ENCODE measurements at regions not wholly inside any gene's neighbourhood (a gene's known extent, or its start where the extent isn't known, plus 50 kb on each side); places are given as distances from the start of the nearest gene placed in this dataset.

- TF ChIP-seq, protein P1, sequence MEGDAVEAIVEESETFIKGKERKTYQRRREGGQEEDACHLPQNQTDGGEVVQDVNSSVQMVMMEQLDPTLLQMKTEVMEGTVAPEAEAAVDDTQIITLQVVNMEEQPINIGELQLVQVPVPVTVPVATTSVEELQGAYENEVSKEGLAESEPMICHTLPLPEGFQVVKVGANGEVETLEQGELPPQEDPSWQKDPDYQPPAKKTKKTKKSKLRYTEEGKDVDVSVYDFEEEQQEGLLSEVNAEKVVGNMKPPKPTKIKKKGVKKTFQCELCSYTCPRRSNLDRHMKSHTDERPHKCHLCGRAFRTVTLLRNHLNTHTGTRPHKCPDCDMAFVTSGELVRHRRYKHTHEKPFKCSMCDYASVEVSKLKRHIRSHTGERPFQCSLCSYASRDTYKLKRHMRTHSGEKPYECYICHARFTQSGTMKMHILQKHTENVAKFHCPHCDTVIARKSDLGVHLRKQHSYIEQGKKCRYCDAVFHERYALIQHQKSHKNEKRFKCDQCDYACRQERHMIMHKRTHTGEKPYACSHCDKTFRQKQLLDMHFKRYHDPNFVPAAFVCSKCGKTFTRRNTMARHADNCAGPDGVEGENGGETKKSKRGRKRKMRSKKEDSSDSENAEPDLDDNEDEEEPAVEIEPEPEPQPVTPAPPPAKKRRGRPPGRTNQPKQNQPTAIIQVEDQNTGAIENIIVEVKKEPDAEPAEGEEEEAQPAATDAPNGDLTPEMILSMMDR (conservative IDR thresholded peaks at IDR 0.05 in 1 of 2, IDR thresholded peaks at IDR 0.05 in 1 of 2; ENCODE audit: extremely low read depth in 1 of 2, insufficient read depth in 1 of 2, low read depth in 1 of 2, low read length in 2 of 2): no peak
- no peak for TF ChIP-seq EZH2 (IDR thresholded peaks at IDR 0.05; ENCODE audit: borderline replicate concordance, low read length)
Measured at GRCh38 chr7:52247518-52247917, 787.9 kb upstream of the POM121L12 start.

All from mammary epithelial cell (primary cell).